CD4-positive, alpha-beta T cell treated with Interleukin-4 for 1 hour (primary cell): ENCODE measurements at regions not wholly inside any gene's neighbourhood (a gene's known extent, or its start where the extent isn't known, plus 50 kb on each side); places are given as distances from the start of the nearest gene placed in this dataset.

ENCODE experiments used
- DNase-seq, 2 donors: peaks; one replicate each; pipeline ENCODE4 v3.0.0-alpha.2; 2020 to 2022

- no peak for DNase-seq
These were observed 686.3 kb downstream of the FGF9 start for GRCh38 chr13:22357132-22357531.

DNA sequence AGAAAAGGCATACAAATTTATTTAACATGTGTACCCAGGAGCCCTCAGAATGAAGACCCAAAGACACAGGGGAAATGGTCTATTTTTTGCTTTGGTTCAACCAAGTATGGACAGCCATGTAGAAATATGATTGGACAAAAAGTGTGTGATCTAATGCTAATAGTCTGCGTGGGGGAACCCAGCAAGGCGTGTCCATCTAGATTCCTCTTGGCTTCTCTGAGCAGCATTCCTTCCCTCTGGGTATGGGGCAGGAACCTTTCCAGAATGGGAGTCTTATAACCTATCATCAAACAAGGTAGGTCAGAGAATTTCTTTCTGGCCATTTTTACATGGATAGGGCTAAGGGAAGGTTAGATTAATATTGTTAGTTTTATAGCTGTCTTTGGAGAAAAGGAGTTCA, 698.2 kb downstream of the FGF9 start:
- no peak for DNase-seq

- DNase-seq, result no peak
These were observed 699.0 kb downstream of the FGF9 start for GRCh38 chr13:22369840-22370239.

DNA sequence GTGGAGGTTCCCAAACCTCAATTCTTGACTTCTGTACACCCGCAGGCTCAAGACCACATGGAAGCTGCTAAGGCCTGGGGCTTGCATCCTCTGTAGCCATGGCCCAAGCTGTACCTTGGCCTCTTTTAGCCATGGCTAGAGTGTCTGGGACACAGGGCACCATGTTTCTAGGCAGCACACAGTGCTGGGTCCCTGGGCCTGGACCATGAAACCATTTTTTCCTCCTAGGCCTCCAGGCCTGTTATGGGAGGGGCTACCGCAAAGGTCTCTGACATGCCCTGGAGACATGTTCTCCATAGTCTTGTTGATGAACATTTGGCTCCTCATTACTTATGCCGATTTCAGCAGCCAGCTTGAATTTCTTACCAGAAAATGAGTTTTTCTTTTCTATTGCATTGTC, 701.4 kb downstream of the FGF9 start:
- DNase-seq, result no peak

DNA sequence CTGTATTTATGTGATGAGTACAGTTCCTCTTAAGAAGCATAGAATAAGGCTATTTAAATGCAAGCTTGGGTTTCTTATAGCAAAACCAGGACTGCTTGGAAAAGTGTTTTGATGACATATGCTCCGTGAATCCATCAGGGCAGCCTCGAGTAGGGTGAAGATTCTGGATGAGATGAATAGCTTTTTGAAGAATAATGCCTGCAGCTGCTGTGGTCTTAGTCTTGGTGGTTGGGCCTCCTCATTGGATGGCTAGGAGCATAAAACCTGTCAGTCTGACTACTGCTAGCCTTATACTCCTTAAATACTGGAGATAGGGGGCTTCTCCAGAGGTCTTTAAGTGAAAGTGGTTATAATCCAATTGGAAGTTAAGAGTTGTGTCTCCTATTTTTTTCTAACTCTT, 704.3 kb downstream of the FGF9 start:
- DNase-seq, result no peak

DNA sequence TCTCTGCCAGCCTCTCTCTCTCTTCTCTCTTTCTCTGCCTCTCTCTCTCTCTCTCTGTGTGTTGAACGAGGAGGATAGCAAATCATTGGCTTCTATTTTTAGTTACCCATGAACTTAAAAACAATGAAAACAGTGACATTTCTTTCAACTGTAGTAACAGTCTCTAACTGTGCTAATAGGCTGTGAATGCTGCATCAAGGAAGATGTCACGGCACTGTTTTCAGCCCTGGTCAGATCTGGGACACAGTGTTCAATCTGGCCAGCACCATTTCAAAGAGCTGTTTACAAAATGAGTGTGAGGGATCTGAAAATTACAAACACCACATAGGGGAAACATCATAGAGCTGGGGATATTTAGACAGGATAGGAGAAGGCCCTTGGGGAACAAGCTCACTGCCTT, 717.0 kb downstream of the FGF9 start:
- DNase-seq, result no peak

- DNase-seq, result no peak
These were observed 729.0 kb downstream of the FGF9 start for GRCh38 chr13:22399801-22400420.

DNA sequence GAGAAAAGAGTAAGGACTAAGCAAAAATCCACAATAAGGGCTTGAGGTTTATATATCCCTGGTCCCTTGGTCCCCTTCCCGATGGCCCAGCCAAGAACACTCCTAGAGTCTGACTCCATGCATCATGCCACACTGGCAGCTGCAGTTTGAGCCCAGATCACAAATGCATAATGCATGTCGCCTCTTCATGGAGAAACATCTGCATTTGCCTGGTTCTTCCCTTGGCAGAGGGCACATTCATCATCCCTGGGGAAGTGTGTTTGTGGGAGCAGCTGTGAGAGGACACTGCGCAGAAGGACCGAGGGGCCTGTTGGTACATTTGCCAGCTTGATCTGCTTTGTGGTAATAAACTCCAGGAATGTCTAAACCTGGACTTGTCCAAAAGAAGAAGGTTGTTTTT, 731.8 kb downstream of the FGF9 start:
- no peak for DNase-seq

DNA sequence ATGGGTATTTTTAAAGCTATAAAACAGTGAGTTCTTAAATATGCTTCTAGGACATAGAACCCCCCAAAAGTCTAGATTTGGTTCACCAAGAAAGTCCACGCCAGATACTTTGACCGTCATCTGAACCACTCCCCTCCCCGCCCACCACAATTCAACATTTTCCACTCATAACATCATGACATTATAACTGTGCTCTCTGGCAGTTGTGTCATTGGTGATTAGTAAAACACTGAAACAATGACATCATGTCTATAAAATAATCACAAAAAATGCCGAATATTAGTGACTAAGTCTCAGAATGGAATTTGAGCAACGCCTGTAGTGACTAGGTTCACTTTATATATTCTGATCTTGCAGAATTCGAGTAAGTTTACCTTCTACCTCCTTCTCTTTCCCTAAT, 732.3 kb downstream of the FGF9 start:
- no peak for DNase-seq

DNA sequence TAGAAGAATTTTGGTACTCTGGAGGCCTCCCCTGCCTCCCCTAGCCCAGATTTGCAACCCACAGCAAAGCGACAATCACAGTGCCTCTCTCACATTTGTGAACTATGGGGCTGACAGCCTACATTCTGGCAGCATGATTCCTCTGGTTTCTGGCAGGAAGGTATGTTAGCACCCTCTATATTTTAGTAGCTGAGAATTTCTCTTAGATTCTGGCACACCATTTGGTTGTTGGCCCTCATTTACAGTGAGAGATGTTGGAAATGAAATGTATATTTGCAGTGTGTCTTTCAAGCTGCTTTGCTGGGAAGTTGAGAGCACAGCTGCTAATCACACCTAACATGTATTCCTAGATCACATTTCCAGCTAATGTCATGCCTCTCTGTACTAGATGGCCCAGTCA, 735.0 kb downstream of the FGF9 start:
- no peak for DNase-seq

DNA sequence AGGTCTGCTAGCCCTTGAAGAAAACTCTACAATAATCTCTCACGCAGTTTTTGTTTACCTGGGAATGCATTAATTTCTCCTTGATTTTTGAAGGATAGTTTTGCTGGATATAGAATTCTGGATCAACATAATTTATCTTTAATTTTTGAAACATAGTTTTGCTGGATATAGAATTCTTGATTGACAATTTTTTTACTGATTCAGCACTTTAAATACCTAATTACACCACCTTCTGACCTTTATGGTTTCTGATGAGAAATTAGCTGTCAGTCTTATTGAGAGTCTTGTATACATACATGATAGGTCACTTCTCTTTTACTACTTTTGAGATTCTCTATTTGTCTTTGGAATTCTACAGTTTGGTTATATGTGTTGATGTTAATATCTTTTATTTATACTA, 741.6 kb downstream of the FGF9 start:
- DNase-seq, result no peak

- DNase-seq, result no peak
These were observed 751.1 kb downstream of the FGF9 start for GRCh38 chr13:22422023-22422422.

GRCh38 chr13:22422712-22423111, 751.8 kb downstream of the FGF9 start:
- no peak for DNase-seq

GRCh38 chr13:22423261-22423660, 752.4 kb downstream of the FGF9 start:
- DNase-seq, result no peak

DNA sequence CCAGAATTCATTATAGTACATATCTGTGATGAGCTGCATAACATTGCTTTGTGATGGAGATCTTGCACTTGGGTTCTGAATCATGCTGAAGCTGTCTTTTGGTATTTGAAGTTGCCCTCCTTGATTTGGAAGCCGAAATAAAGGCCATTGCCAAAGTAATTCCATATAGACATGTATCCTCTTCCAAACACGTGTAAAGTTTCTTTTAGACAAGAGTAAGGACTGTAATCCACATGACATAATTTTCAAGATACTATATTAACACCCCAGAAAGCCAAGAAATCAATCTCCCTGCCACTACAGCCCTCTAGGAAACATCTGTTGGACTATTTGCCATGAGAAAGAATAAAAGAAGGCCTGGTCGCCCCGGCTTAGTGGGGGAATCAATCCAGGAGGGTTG, 754.2 kb downstream of the FGF9 start:
- no peak for DNase-seq

GRCh38 chr13:22427066-22427465, 753.7 kb upstream of the SGCG start:
- no peak for DNase-seq

- no peak for DNase-seq
These were observed 753.0 kb upstream of the SGCG start for GRCh38 chr13:22427783-22428182.

- no peak for DNase-seq
These were observed 752.5 kb upstream of the SGCG start for GRCh38 chr13:22428188-22428828.

GRCh38 chr13:22432690-22433089, 748.1 kb upstream of the SGCG start:
- DNase-seq, result no peak

- DNase-seq, result no peak
These were observed 733.5 kb upstream of the SGCG start for GRCh38 chr13:22447132-22447886.

GRCh38 chr13:22449251-22449650, 731.5 kb upstream of the SGCG start:
- DNase-seq, result no peak

GRCh38 chr13:22451327-22451741, 729.4 kb upstream of the SGCG start:
- no peak for DNase-seq

GRCh38 chr13:22454586-22454985, 726.2 kb upstream of the SGCG start:
- no peak for DNase-seq

DNA sequence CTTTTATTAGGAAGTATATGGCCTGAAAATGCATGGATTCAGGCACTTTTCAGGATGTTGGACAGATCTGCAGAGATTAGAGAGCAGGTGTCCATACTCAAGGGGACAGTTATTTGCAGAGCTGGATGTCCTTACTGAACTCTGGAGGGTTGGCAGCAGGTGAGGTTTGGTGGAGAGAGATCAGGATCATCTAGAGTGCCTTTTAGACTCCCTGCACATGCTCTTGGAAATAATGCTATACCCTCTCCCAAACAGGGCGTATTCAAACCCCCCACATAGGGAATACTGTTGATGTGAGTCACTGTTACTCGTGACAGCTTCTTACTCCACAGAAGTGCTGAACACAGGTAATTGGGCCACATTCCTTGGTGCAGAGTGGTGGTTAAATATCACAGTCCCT, 725.7 kb upstream of the SGCG start:
- no peak for DNase-seq
